HEK293T (cell line): ENCODE measurements at regions not wholly inside any gene's neighbourhood (a gene's known extent, or its start where the extent isn't known, plus 50 kb on each side); places are given as distances from the start of the nearest gene placed in this dataset.

Experiments used
- ARNT ChIP-seq: fragments of 450-650 bp; IDR thresholded peaks from 2 replicates; pipeline ENCODE4 v1.6.1; 2017; ENCODE audit warnings: mild to moderate bottlenecking
- BHLHE40 ChIP-seq: fragments of 450-650 bp; IDR thresholded peaks from 2 replicates; pipeline ENCODE4 v1.6.1; 2016; ENCODE audit warnings: mild to moderate bottlenecking, moderate library complexity, borderline replicate concordance
- FOXA1 ChIP-seq: fragments of 450-650 bp; IDR thresholded peaks from 2 replicates; pipeline ENCODE4 v1.6.1; 2016; ENCODE audit warnings: mild to moderate bottlenecking
- FOXM1 ChIP-seq: fragments of 450-650 bp; IDR thresholded peaks from 2 replicates; pipeline ENCODE4 v1.6.1; 2017; ENCODE audit warnings: mild to moderate bottlenecking, borderline replicate concordance
- LEF1 ChIP-seq: fragments of 450-650 bp; IDR thresholded peaks from 2 replicates; pipeline ENCODE4 v1.6.1; 2017; ENCODE audit warnings: mild to moderate bottlenecking, borderline replicate concordance
- NFRKB ChIP-seq: fragments of 450-650 bp; IDR thresholded peaks from 2 replicates; pipeline ENCODE4 v1.6.1; 2016; ENCODE audit warnings: mild to moderate bottlenecking, moderate library complexity
- PKNOX1 ChIP-seq: fragments of 450-650 bp; IDR thresholded peaks from 2 replicates; pipeline ENCODE4 v1.6.1; 2016
- SP1 ChIP-seq: fragments of 450-650 bp; IDR thresholded peaks from 2 replicates; pipeline ENCODE4 v1.6.1; 2017
- SUZ12 ChIP-seq: fragments of 450-650 bp; IDR thresholded peaks from 2 replicates; pipeline ENCODE4 v1.6.1; 2016; ENCODE audit warnings: mild to moderate bottlenecking
- ZNF384 ChIP-seq: fragments of 450-650 bp; IDR thresholded peaks from 2 replicates; pipeline ENCODE4 v1.6.1; 2016

GRCh38 chr1:239826736-239827135 lies 264.9 kb upstream of the FMN2 start:
- TF ChIP-seq NFRKB, result no peak
- TF ChIP-seq SUZ12, result no peak
- TF ChIP-seq SP1, result no peak
- no peak for TF ChIP-seq FOXA1
- no peak for TF ChIP-seq FOXM1
- TF ChIP-seq BHLHE40, result no peak
- no peak for TF ChIP-seq ARNT
- no peak for TF ChIP-seq LEF1
- TF ChIP-seq ZNF384, result no peak
- no peak for TF ChIP-seq PKNOX1
